Tongue (tissue), 1 donor: ENCODE measurements at regions not wholly inside any gene's neighbourhood (a gene's known extent, or its start where the extent isn't known, plus 50 kb on each side); places are given as distances from the start of the nearest gene placed in this dataset.

ENCODE experiments used
- DNase-seq: peaks from one replicate; pipeline ENCODE4 v3.0.0-alpha.2; 2015

- peak; percentile 26 for DNase-seq
Observed at GRCh38 chr1:2865571-2866421, 64.3 kb upstream of the TTC34 start.

DNA sequence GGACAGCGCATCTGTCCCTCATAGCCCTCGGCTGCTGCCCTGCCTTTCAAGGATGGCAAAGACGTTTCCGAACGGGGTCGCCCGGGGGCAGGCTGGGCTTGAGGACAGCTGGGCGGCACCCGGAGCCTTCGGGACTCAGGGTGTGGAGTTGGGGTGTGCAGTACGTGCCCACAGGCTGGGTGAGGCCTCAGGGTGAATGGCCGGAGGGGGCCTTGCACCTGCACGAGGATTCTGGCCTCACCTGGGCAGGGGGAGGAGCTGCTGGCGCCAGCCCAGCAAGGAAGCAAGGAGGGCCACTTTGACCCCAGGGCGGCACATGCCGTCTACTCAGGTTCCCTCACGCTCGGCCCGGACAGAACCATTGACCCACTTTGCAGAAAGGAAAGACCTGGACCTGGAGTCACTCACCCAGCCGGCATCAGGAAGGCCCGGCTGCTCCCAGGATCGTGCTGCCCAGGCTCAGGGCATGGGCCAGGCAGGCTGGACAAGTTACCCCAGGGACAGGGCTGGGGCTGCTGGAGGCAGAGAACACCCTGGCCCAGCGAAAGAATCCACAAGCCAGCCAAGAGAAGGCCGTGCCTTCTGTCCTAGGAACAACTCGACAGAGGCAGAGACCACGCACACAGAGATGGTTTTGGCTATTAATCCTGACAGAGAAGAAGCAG is 65.1 kb upstream of the TTC34 start:
- no peak for DNase-seq

- no peak for DNase-seq
Observed at GRCh38 chr1:2867087-2867425, 65.6 kb upstream of the TTC34 start.

GRCh38 chr1:2867861-2868260 is 66.4 kb upstream of the TTC34 start:
- DNase-seq: no peak

DNA sequence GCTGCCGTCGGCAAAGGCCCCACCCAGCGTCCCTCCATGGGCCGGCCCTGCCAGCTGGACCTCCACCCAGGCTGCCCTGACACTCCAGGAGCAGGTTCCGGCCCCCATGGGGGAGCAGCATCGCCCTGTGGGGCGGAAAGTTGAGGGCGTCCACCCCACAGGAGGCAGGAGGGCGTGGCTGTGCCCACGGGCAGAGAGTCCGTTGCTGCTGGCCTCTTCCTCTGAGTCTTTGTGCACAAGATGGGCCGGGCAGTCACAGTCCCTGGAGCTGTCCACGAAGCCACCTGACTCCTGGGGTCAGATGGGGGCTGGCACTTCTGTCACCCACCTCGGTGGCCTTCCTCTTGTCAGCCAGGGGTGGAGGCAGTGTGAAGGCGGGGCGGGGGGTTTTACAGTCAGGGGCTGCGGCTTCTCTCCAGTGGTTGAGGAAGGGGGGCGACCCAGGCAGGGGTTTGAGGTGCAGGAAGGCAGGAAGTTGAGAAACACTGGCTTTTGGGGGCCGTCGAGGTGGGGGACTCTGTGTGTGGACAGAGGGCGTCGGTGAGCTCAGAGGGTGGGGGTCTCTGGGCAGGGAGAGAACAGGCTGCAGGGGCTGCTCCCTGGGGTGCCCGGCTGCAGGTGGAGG is 67.2 kb upstream of the TTC34 start:
- no peak for DNase-seq

- no peak for DNase-seq
Observed at GRCh38 chr1:2871246-2871815, 69.8 kb upstream of the TTC34 start.

GRCh38 chr1:2874207-2874606 is 72.7 kb upstream of the TTC34 start:
- no peak for DNase-seq

DNA sequence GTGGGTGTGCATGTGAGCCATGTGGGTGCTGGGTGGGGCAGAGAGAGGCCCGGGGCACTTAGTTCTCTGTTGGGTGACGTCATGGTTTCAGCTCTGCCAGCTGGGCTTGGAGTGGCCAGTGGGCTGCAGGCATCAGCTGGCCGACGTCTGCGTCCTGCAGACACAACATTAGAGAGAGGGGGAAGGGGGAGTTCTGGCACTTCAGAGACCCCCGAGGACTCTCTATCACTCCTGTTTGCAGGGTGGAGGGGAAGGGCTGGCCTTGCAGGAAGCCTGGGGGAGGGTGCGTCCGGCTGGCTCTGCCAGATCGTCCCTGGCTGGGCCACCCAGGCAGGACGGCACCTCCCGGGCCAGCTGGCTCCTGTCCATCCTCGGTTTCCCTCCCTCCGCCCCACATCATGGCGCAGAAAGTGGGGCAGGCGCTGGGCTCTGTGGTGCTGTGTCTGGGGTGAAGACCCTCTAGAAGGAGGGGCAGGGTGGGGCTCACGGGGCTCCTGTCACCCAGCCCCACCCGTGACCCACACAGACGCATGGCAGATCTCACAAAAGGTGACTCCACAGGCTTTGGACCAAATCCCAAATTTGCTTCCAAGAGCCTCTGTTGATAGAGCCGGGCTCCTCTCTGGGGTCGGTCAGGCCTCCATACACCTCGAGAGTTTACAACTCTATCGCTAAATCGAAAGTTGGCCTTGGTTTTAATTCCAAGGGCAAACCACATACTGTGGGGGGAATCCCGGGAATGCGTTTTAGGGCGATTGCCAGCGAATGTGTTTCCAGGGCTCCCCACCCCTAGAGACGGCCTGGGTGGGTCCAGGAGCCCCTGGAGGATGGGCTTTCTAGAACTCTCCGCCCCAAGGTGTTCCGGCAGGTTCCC is 73.4 kb upstream of the TTC34 start:
- DNase-seq: peak; percentile 74

DNA sequence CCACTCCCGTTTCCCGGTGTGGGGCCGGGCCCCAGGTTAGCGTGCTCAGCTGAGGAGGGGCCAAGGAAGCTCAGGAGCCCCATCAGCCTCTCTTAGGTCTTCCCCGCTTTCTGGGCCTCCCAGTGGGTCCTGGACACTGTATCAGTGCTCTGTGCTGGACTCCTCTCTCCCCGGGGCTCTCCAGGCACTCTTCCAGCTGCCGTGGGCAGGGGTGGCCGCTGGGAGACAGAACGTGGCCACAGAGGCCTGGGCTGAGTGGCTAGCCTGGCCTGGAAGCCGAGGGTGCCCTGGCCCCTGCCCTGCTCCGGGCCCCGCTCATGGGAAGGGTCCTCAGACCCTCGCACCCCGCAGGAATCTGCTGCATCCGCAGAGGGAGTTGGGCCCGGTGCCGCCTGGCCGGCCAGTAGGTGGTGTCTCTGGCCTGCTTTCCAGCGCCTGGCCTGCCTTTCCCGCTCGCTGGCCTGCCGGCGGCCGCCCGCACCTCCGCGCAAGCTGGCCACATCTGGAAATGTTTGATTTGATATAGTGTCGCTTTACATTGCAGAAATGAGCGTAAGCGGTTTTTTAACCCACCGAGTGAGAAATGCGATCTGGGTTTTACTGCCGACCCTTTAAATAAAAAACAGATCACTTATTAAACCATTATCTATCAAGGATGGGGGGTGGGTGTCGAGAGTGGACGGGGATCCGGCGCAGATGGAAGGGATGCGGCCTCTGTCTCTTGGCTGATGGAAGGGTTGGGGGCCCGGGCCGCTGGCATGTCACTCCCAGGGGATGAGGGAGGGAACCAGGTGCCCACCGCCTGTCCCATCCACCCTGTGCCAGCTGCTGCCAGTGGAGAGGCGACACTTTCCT is 74.4 kb upstream of the TTC34 start:
- peak; percentile 88 for DNase-seq

GRCh38 chr1:2876846-2877245 is 75.4 kb upstream of the TTC34 start:
- DNase-seq: no peak

DNA sequence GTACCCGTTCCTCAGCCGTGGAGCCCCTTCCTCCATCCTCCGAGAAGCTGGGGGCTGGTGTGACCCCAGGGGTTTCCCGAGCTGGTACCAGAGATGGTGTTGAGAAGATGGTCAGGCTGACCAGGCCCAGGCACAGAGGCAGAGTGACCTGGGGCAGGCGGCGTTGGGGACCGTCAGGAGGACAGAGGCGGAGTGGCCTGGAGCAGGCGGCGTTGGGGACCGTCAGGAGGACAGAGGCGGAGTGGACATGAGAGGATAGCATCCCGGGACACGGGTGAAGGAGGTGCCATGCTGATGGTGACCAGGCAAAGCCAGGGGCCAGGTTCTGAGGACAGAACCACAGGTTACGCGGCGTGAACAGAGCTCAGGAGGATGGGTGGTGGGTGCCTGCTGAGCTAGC is 75.9 kb upstream of the TTC34 start:
- no peak for DNase-seq

- DNase-seq: no peak
Observed at GRCh38 chr1:2878591-2878990, 77.1 kb upstream of the TTC34 start.

DNA sequence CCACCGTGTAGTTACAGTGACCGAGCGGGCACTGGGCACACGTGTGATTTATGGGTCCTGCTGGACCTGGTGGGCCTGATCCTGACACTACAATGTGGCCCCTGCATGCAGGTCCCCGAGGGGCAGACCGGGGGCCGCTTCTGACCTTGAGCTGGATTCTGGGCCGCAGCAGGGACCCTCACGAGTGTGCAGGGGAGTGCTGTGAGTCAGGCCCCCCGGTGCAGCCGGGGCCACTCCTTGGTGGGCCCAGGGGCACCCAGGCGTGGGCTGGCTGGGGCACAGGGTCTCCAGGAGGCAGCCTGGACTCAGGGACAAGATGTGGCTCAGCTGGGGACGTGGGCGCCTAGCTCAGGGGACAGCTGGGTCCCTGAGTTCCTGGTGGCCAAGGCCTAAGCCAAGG is 77.5 kb upstream of the TTC34 start:
- no peak for DNase-seq

DNA sequence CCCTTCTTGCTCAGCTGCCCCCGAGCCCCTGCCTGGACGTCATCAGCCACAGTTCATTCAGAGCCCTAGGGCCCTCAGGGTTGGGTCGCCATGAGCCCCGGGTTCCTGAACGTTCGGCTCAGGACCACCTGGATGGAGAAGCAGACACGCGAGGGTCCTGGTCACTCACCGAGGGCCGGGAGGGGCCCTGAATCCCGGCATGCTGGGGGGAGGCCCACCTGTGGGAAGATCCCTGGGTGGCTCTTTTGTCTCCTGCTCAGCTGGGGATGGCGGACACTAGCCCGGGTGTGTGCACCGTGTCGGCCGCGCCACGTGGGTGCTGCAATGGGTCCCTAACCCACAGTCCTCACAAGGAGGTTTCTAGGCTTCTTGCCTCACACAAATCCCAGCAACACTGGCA is 78.1 kb upstream of the TTC34 start:
- no peak for DNase-seq

DNA sequence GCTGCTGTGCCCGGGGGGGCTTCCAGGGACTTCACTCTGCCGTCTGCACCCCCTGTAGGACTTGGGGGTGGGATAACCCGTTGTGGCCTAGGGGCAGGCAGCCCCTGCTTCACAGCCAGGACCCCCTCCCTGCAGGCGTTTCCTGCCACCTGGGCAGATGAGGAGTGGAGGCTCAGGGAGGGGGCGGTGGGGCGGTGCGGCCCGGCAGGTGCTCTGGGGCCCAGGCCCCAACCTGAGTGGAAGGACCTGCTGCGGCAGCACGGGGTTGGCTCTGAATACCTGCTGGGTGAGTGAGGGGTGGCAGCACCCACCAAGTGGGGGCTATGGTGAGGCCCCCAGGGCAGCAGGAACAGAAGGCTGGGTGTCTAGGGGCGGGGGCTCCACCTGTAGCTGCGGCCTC is 78.6 kb upstream of the TTC34 start:
- no peak for DNase-seq

DNA sequence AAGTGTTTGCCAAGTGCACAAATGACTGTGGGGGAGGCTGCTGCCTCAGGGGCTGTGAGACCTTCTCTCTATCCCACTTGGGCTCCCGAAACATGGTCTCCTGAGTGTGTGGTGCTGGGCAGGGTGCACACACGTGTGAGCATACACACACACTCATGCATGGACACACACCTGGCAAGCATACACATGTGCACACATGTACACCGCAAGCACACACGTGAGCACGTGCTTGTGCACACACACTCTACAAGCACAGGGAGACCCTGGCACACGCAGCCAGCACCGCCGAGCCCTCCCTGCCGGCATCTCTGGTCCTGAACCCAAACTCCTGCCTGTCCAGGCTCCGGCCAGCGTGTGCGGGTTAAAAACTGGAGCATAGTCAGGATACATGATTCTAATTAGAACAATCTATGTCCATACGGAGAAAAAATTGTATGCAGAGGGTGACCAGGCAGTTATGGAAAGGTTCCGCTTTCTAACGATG is 79.4 kb upstream of the TTC34 start:
- no peak for DNase-seq

DNA sequence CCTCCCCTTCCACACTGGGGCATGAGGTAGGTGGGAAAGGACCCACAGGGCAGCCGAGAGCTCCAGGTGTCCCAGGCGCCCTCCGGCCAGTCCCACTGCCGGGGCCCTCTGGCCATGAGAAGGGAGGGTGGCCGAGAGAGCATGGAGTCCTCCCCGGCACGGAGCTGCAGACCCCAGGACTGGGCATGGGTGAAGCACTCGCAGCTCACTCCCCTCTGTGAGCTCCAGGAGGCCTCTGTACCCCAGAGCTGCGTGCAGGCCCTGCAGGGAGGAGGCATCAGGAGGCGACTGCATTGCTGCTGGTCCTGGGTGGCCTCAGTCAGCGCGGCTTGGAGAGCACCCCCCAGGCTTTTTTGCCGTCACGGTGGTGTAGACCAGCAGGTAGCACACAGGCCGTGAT is 80.1 kb upstream of the TTC34 start:
- no peak for DNase-seq

GRCh38 chr1:2882966-2883696 is 81.6 kb upstream of the TTC34 start:
- DNase-seq: no peak

DNA sequence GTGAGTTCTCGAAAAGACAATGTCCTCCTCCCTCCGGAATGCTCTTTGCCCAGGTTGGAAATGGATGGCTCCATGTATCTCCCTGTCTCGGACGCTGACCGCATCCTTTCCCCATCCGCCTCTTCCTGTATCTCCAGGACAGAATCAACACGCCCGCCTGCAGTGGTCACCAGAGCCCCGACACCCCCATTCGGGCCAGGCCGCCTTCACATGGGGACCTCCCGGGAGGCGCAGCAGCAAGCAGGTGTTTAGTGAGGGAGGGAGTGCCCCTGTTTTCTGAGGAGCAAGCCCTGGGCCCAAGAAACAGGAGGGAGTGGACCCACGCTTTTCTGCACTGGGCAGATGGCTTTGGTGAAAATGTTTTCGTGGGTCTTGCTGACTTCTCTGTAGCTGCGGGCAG is 83.5 kb upstream of the TTC34 start:
- no peak for DNase-seq

DNA sequence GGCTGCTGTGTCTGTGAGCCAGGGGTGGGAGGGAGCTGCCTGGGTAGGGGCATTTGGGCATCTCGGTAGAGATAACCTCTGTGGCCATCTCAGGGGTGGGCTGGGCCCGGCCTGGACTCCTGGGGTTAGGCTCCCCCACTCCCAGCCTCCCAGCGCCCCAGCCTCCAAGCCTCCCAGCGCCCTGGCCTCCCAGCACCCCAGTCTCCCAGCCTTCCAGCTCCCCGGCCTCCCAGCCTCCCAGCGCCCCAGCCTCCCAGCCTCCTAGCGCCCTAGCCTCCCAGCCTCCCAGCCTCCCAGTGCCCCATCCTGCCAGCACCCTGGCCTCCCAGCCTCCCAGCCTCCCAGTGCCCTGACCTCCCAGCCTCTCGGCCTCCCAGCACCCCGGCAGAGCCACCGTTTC is 85.1 kb upstream of the TTC34 start:
- DNase-seq: no peak
